ENCODE measurements at regions not wholly inside any gene's neighbourhood (a gene's known extent, or its start where the extent isn't known, plus 50 kb on each side); places are given as distances from the start of the nearest gene placed in this dataset.
A peak's percentile ranks its signal among the peaks of the same experiment; 100 is the strongest.

DNA sequence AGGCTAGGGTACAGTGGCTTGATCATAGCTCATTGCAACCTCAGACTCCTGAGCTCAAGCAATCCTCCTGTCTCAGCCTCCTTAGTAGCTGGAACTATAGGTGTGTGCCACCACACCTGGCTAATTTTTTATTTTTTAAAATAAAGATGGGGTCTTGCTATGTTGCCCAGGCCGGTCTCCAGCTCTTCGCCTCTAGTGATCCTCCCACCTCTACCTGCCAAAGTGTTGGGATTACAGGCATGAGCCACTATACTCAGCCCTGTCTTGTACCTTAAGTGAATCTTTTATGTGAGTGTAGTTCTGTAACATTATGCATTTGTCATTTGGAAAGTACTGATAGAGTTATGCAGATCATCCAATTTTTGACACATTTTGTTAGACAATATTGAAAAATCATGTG, 66.9 kb upstream of the C15orf39 start:
- DNase-seq (ENCODE audit: low read depth in 2 of 2), result no peak

- DNase-seq (ENCODE audit: low read depth in 2 of 2), result no peak
These were observed 65.6 kb upstream of the C15orf39 start for GRCh38 chr15:75136118-75136517.

- no peak for DNase-seq (ENCODE audit: low read depth in 2 of 2)
These were observed 64.9 kb upstream of the C15orf39 start for GRCh38 chr15:75136758-75137157.

- DNase-seq (ENCODE audit: low read depth in 2 of 2), result no peak
These were observed 63.4 kb upstream of the C15orf39 start for GRCh38 chr15:75138016-75138999.

GRCh38 chr15:75140080-75140879, 61.4 kb upstream of the C15orf39 start:
- DNase-seq (ENCODE audit: low read depth in 2 of 2), result no peak

- DNase-seq (ENCODE audit: low read depth in 2 of 2), result no peak
These were observed 59.2 kb upstream of the C15orf39 start for GRCh38 chr15:75142499-75142898.

- no peak for DNase-seq (ENCODE audit: low read depth in 2 of 2)
These were observed 57.8 kb upstream of the C15orf39 start for GRCh38 chr15:75143738-75144334.

- DNase-seq (ENCODE audit: low read depth in 2 of 2), result no peak
These were observed 56.4 kb upstream of the C15orf39 start for GRCh38 chr15:75145027-75145841.

DNA sequence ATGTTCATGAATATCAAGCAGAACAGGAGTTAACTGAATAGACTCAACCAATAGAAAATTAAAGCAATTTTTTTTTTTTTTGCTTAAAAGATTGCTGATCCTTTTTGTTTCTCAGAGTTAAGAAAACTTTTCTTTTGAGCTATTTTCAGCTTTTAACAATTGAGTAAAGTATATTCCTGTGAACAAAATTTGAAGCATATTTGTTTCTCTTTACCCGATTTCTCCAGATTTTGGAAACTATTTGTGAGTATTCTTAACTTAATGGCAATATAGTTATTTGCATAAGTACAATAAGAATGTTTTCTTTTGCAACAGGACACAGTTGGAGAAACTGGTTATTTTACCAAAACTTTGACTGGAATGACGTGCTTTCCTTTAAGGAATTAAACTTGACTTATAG, 53.4 kb upstream of the C15orf39 start:
- DNase-seq (ENCODE audit: low read depth in 2 of 2), result no peak

DNA sequence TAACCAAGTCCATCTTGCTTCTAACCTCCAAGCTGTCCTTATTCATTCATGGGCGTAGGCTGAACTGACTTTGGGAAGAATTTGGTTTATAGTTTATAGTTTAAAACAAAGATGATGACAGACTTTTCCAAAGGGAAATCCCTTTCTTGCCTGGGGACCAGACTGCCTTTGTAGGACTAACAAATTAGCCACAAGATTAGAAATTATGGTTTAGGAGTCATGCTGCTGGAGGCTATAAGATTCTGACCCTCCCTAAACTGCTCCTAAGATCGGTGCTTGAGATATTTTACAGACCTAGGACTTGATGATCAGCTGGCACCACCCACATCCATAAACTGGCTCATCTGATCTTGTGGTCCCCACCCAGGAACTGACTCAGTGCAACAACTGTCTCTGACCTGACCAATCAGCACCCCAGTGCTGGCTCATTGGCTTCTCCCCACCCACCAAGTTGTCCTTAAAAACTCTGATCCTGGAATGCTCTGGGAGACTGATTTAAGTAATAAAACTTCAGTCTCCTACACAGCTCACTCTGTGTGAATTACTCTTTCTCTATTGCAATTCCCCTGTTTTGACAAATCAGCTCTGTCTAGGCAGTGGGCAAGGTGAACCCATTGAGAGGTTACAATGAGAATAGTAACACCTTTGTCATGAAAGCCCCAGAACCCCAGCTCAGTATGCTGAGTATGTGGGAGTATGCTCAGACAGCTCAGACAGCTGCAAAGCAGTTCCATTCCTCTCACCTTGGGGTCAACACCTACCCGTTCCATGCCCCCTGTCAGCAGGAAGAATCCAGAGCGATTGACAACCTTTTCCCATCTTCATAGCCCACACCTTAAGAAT, 51.6 kb upstream of the C15orf39 start:
- peak in 1 of 2 experiments; percentile 16 for DNase-seq (ENCODE audit: low read depth in 2 of 2)

GRCh38 chr15:75151214-75152128, 50.2 kb upstream of the C15orf39 start:
- DNase-seq (ENCODE audit: low read depth in 2 of 2), result no peak

Measured in fibroblast of skin of left quadriceps (primary cell).